CD14-positive monocyte (primary cell): ENCODE measurements at regions not wholly inside any gene's neighbourhood (a gene's known extent, or its start where the extent isn't known, plus 50 kb on each side); places are given as distances from the start of the nearest gene placed in this dataset.

Experiments used
- DNase-seq, 3 donors: peaks; one replicate each; pipeline ENCODE4 v3.0.0-alpha.2; 2011 to 2022
- H2AFZ ChIP-seq: 2 replicates; pipeline ENCODE4 v1.6.0; 2012; ENCODE audit warnings: mild to moderate bottlenecking, low read depth, low read length, inconsistent platforms; ENCODE audit not compliant: insufficient read depth, poor library complexity, severe bottlenecking
- H3K27ac ChIP-seq, 2 donors: 1 replicate in 1 of 2; 2 replicates in 1 of 2; pipeline ENCODE4 v1.5.1; 2012 to 2013; ENCODE audit warnings: low read length in 2 of 2, control low read depth in 1 of 2, inconsistent platforms in 1 of 2, low read depth in 1 of 2, mild to moderate bottlenecking in 1 of 2
- H3K27me3 ChIP-seq, 2 donors: one replicate each; pipeline versions ENCODE4 v1.6.0 to v1.6.1; 2011 to 2013; ENCODE audit warnings: low read length in 2 of 2; ENCODE audit not compliant: control insufficient read depth in 2 of 2, insufficient read depth in 2 of 2
- H3K36me3 ChIP-seq, 2 donors: replicated peaks in 1 of 2; 1 replicate in 1 of 2; 2 replicates in 1 of 2; pipeline versions ENCODE4 v1.5.1 to v1.6.1; 2012 to 2013; ENCODE audit warnings: low read length in 2 of 2, control low read depth in 1 of 2, inconsistent platforms in 1 of 2, mild to moderate bottlenecking in 1 of 2; ENCODE audit not compliant: insufficient read depth in 2 of 2, control insufficient read depth in 1 of 2
- H3K4me1 ChIP-seq, 2 donors: 1 replicate in 1 of 2; 2 replicates in 1 of 2; pipeline versions ENCODE4 v1.5.1 to v1.6.1; 2012 to 2013; ENCODE audit warnings: low read length in 2 of 2, control low read depth in 1 of 2, inconsistent platforms in 1 of 2, mild to moderate bottlenecking in 1 of 2, moderate library complexity in 1 of 2; ENCODE audit not compliant: insufficient read depth in 2 of 2, control insufficient read depth in 1 of 2
- H3K4me2 ChIP-seq: replicated peaks from 2 replicates; pipeline ENCODE3; 2012; ENCODE audit warnings: low read length, moderate library complexity, mild to moderate bottlenecking; ENCODE audit not compliant: poor library complexity, severe bottlenecking; ENCODE audit errors: extremely low read depth
- H3K4me3 ChIP-seq, 3 experiments: fragments of 200-600 bp in 1 of 3; sonication (generic) in 1 of 3; replicated peaks in 1 of 3; 1 replicate in 2 of 3; 2 replicates in 1 of 3; pipeline ENCODE4 v1.5.1; 2011 to 2013; ENCODE audit warnings: low read length in 3 of 3, mild to moderate bottlenecking in 3 of 3, control low read depth in 2 of 3, low read depth in 2 of 3, inconsistent platforms in 1 of 3, moderate library complexity in 1 of 3
- H3K79me2 ChIP-seq: 2 replicates; pipeline ENCODE4 v1.6.0; 2012; ENCODE audit warnings: mild to moderate bottlenecking, control low read depth, inconsistent platforms, low read length, moderate library complexity; ENCODE audit not compliant: insufficient read depth
- H3K9ac ChIP-seq: 2 replicates; pipeline ENCODE4 v1.6.0; 2017; ENCODE audit warnings: low read length, mild to moderate bottlenecking; ENCODE audit not compliant: insufficient read depth, poor library complexity, severe bottlenecking
- H3K9me3 ChIP-seq, 2 donors: replicated peaks in 1 of 2; 1 replicate in 1 of 2; 2 replicates in 1 of 2; pipeline versions ENCODE4 v1.5.1 to v1.6.1; 2012 to 2013; ENCODE audit warnings: low read length in 2 of 2, control low read depth in 1 of 2; ENCODE audit not compliant: control insufficient read depth in 1 of 2, insufficient read depth in 1 of 2
- H4K20me1 ChIP-seq: 2 replicates; pipeline ENCODE4 v1.6.0; 2012; ENCODE audit warnings: mild to moderate bottlenecking, low read length, control low read depth, moderate library complexity; ENCODE audit not compliant: insufficient read depth
- H3K27ac Mint-ChIP-seq, 7 donors: one replicate each; pipeline ENCODE4 v1.8.0; 2020; ENCODE audit warnings: mild to moderate bottlenecking in 7 of 7, mixed read lengths in 7 of 7, moderate library complexity in 6 of 7, inconsistent platforms in 2 of 7
- H3K27me3 Mint-ChIP-seq, 3 donors: one replicate each; pipeline ENCODE4 v1.8.0; 2021 to 2022; ENCODE audit warnings: low read depth in 3 of 3, mild to moderate bottlenecking in 3 of 3, mixed read lengths in 3 of 3, moderate library complexity in 3 of 3, inconsistent platforms in 1 of 3
- H3K36me3 Mint-ChIP-seq, 2 donors: one replicate each; pipeline ENCODE4 v1.8.0; 2020; ENCODE audit warnings: mixed read lengths in 2 of 2, inconsistent platforms in 1 of 2, mild to moderate bottlenecking in 1 of 2
- H3K4me1 Mint-ChIP-seq: one replicate; pipeline ENCODE4 v1.8.0; 2020; ENCODE audit warnings: mild to moderate bottlenecking, mixed read lengths
- H3K4me3 Mint-ChIP-seq, 2 donors: one replicate each; pipeline ENCODE4 v1.8.0; 2020; ENCODE audit warnings: mild to moderate bottlenecking in 2 of 2, mixed read lengths in 2 of 2, moderate library complexity in 1 of 2
- H3K9me3 Mint-ChIP-seq, 7 donors: one replicate each; pipeline ENCODE4 v1.8.0; 2020 to 2022; ENCODE audit warnings: mixed read lengths in 7 of 7, mild to moderate bottlenecking in 6 of 7, moderate library complexity in 6 of 7, inconsistent platforms in 2 of 7
- CTCF ChIP-seq: fragments of 200-600 bp; IDR thresholded peaks from one replicate; pipeline ENCODE4 v1.8.0; 2022; ENCODE audit warnings: antibody characterized with exemption, mild to moderate bottlenecking
- WGBS: methylation state at CpG from one replicate; pipeline ENCODE4 v1.1.5; 2013; ENCODE audit warnings: missing lambda C conversion rate; ENCODE audit not compliant: insufficient coverage; 5-methylcytosine and 5-hydroxymethylcytosine counted together
- intact Hi-C, 2 donors: fragments of 100-400 bp; cut with micrococcal nuclease; formaldehyde crosslinking; loops; one replicate each; pipeline versions ENCODE4 v1.15.0 to v1.15.1; 2023

- no peak overlapping the region for H3K9ac ChIP-seq
- DNase-seq, result no peak
- WGBS, result 96% methylated on average over 3 of the region's 4 CpGs
- H3K9me3 ChIP-seq, result no peaks in the 10 kb centered on the region
- H4K20me1 ChIP-seq, result no peaks in the 10 kb centered on the region
- no peak overlapping the region for H3K27ac ChIP-seq
- Mint-ChIP-seq H3K9me3 (no peaks in the 10 kb centered on the region), H3K4me3 (no peak overlapping the region), H3K36me3 (no peaks in the 10 kb centered on the region), H3K4me1 (no peaks in the 10 kb centered on the region), H3K27me3 (peaks cover 0 to 2% (median 1%) of the 10 kb centered on the region in 3 donors), H3K27ac (no peak overlapping the region)
- H3K4me2 ChIP-seq, result no peak overlapping the region
- H3K4me3 ChIP-seq, result no peak overlapping the region
- intact Hi-C loops, result no loop called here
- H3K4me1 ChIP-seq, result no peaks in the 10 kb centered on the region
- H3K36me3 ChIP-seq, result no peaks in the 10 kb centered on the region
- no peaks in the 10 kb centered on the region for H3K27me3 ChIP-seq
- TF ChIP-seq CTCF, result no peak
- no peaks in the 10 kb centered on the region for H3K79me2 ChIP-seq
- H2AFZ ChIP-seq, result no peak overlapping the region
Measured at GRCh38 chr7:115708013-115708341, 322.6 kb downstream of the TFEC start.

- 100% methylated on average over 3 of the region's 12 CpGs for WGBS
- H2AFZ ChIP-seq, result no peak overlapping the region
Measured at GRCh38 chr7:115707258-115708012, 323.1 kb downstream of the TFEC start.

More at GRCh38 chr7:115707258-115708012, 323.1 kb downstream of the TFEC start:
- no peaks in the 10 kb centered on the region for H3K4me1 Mint-ChIP-seq
- intact Hi-C loops, result no loop called here
- no peak for TF ChIP-seq CTCF
- H3K36me3 ChIP-seq, result no peaks in the 10 kb centered on the region
- H3K79me2 ChIP-seq, result no peaks in the 10 kb centered on the region
- no peaks in the 10 kb centered on the region for H3K9me3 Mint-ChIP-seq
- no peak overlapping the region for H3K27ac ChIP-seq
- no peak overlapping the region for H3K9ac ChIP-seq
- peaks cover 0 to 2% (median 1%) of the 10 kb centered on the region in 3 donors for H3K27me3 Mint-ChIP-seq
- no peak overlapping the region for H3K27ac Mint-ChIP-seq
- H4K20me1 ChIP-seq, result no peaks in the 10 kb centered on the region
- H3K36me3 Mint-ChIP-seq, result no peaks in the 10 kb centered on the region
- H3K9me3 ChIP-seq, result no peaks in the 10 kb centered on the region
- H3K4me2 ChIP-seq, result no peak overlapping the region
- H3K27me3 ChIP-seq, result no peaks in the 10 kb centered on the region
- no peak overlapping the region for H3K4me3 Mint-ChIP-seq
- no peaks in the 10 kb centered on the region for H3K4me1 ChIP-seq
- no peak overlapping the region for H3K4me3 ChIP-seq
- DNase-seq, result no peak
